Cardiac fibroblast (primary cell): ENCODE measurements at regions not wholly inside any gene's neighbourhood (a gene's known extent, or its start where the extent isn't known, plus 50 kb on each side); places are given as distances from the start of the nearest gene placed in this dataset.

Experiments
- DNase-seq, 2 donors: peaks; one replicate each; pipeline versions ENCODE4 v3.0.0 to v3.0.0-alpha.2; 2010; ENCODE audit warnings: low read depth in 2 of 2
- H3K4me3 ChIP-seq, 2 donors: replicated peaks in 1 of 2; 1 replicate in 1 of 2; 2 replicates in 1 of 2; pipeline ENCODE4 v1.5.1; 2011; ENCODE audit warnings: low read depth in 2 of 2, low read length in 2 of 2, mild to moderate bottlenecking in 2 of 2, moderate library complexity in 1 of 2
- TF ChIP-seq, protein P1 (sequence below): IDR thresholded peaks from one replicate; pipeline ENCODE4 v1.5.1; 2011; ENCODE audit warnings: low read depth, mild to moderate bottlenecking, low read length, inconsistent platforms

DNA sequence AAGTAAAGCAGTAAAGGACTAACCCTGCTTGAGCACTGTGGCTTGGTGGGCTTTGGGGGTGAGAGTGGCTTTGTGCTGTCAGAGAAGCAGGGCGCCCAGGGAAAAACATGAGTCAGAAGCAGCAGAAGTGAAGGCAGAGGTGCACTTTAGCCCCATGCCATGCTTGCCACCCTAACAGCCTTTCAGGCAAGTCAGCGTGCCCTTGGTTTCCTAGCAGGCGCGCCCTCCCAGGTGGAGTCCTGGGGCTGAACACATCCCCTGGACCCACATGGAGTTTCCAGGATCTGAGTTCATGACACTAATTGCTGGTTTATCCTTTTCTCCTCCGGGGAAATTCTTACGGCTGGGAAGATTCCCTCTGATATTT lies 106.6 kb downstream of the TLR5 start:
- TF ChIP-seq, protein P1, sequence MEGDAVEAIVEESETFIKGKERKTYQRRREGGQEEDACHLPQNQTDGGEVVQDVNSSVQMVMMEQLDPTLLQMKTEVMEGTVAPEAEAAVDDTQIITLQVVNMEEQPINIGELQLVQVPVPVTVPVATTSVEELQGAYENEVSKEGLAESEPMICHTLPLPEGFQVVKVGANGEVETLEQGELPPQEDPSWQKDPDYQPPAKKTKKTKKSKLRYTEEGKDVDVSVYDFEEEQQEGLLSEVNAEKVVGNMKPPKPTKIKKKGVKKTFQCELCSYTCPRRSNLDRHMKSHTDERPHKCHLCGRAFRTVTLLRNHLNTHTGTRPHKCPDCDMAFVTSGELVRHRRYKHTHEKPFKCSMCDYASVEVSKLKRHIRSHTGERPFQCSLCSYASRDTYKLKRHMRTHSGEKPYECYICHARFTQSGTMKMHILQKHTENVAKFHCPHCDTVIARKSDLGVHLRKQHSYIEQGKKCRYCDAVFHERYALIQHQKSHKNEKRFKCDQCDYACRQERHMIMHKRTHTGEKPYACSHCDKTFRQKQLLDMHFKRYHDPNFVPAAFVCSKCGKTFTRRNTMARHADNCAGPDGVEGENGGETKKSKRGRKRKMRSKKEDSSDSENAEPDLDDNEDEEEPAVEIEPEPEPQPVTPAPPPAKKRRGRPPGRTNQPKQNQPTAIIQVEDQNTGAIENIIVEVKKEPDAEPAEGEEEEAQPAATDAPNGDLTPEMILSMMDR = no peak
- no peak for DNase-seq
- H3K4me3 ChIP-seq = no peak overlapping the region

DNA sequence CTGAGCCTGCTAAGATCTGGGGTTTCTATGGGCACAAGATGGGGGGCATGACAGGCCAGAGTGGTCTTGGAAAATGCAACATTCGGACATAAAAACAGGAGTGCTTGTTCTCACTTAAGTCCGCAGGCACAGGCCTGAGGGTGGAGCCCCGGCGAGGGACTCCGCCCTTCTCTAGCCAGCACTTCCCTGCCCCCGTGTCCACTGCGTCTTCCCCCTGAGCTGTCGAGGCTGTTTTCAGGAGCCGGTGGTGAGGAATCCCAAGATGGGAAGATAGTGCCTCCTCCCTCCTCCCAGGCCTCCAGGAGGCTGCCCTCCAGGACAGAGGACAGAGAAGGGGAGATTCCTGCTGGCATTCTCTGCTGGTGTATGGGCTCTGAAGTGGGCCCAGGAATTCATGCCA lies 105.2 kb downstream of the TLR5 start:
- DNase-seq = no peak
- TF ChIP-seq, protein P1 = no peak
- H3K4me3 ChIP-seq = no peak overlapping the region

DNA sequence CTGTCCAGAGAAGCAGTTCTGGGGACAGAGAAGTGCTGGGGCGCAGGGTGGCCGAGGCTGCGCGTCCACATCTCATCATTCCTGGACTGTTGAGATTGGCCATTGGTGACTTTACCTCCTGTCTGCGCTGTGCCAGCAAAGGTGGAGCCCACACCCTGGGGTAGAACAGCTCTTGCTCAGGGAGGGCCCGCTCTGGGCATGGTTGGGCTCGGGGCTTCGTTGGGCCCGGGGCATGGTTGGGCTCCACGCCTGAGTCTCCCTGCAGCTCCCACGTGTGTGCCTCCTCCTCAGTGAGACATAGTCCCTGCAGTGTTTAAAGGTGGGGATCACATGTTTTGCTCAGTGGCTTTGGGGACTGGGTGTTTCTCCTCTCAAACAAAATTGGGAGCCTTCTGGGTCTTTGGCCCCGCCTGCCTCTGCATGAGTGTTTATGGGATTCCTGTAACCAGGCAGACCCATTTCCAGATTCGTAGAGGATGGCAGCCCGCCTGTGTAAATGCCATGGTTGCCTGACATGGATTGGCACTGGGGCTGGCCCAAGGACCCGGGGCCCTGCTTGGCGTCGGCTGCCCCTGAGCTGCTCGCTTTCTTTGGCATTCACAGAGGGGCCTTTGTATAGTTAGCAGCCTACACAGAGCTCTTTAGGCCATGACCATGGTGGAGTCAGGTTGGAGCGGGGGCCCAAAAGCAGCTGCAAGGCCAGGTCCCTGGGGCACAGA lies 104.6 kb downstream of the TLR5 start:
- TF ChIP-seq, protein P1 = no peak
- no peak overlapping the region for H3K4me3 ChIP-seq
- DNase-seq = no peak

DNA sequence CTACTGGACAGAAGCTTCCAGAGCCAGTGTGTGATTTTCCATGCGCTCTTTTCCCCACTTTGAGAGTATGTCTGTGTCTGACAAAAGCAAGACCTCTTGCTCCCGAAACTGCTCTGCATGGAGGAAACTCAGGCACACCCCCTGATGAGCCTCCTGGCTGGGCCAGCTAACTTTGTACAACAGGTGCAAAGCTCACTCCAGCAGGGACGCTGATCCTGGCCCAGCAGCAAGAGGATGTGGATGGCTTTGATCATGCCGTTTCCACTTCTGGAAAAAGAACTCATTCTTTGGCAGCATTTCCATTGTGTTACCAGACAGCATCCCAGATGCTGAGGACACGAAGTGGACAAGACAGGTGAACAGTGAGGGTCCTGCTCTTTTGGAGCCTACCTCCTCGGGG lies 103.1 kb downstream of the TLR5 start:
- DNase-seq = no peak
- H3K4me3 ChIP-seq = no peak overlapping the region
- TF ChIP-seq, protein P1 = no peak

DNA sequence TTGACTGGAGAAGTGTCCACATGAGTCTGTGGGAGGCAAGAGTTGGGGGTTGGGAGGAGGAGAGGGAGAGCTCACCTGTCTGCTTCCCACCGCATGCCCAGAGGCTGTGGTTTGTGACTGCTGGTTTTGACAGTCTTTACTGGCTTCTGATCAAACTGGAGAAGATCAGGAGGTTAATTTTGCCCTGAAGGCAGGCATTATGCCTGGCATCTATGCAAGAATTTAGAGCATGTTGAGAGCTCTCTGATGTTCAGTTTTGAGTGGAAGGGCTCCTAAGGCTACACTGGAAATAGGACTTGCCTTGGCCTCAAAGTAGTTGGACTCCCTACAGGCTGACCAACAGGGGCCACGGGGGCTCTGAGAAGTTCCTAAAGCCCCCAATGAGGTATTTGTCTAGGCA lies 101.6 kb downstream of the TLR5 start:
- TF ChIP-seq, protein P1 = no peak
- no peak for DNase-seq
- H3K4me3 ChIP-seq = no peak overlapping the region

DNA sequence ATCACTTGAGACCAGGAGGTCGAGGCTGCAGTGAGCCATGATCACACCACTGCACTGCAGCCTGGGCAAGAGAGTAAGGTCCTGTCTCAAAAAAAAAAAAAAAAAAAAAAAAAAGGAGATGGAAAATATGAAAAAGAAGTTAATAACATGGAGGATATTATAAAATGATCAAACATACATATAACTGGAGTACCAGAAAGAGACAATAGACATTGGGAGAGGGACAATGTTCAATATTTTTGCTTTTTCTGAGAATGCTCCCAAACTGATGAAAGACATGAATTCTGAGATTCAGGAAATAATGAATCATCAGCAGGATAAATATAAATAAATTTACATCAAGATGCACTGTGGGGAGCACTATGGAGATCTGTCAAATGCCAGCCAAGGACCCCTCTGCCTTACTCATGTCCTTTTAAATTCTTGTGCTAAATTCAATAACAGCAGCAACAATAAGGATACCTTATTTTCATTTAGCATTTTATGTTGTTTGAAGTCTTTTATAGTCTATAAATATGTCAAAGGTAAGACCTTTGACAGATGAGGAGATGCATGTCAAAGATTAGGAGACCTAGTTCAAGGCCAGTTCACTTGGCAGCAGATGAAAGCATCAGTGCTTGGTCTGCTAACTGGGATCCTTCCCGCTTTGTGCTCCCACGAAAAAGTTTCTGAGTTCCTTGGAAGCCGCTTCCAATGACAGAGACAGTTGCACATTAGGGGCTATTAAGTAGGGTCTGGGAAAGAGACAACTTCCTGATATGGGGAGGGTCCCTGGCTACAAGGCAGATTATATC lies 97.7 kb downstream of the TLR5 start:
- no peak for DNase-seq
- TF ChIP-seq, protein P1 = no peak
- no peak overlapping the region for H3K4me3 ChIP-seq
